GM19025 (cell line): ENCODE measurements at regions not wholly inside any gene's neighbourhood (a gene's known extent, or its start where the extent isn't known, plus 50 kb on each side); places are given as distances from the start of the nearest gene placed in this dataset.

Experiments used
- ATAC-seq: cut with Tn5 transposase; IDR thresholded peaks from one replicate; pipeline ENCODE4 v1.9.1; 2021; ENCODE audit warnings: mild to moderate bottlenecking, low read depth, moderate library complexity; ENCODE audit not compliant: unreplicated experiment

DNA sequence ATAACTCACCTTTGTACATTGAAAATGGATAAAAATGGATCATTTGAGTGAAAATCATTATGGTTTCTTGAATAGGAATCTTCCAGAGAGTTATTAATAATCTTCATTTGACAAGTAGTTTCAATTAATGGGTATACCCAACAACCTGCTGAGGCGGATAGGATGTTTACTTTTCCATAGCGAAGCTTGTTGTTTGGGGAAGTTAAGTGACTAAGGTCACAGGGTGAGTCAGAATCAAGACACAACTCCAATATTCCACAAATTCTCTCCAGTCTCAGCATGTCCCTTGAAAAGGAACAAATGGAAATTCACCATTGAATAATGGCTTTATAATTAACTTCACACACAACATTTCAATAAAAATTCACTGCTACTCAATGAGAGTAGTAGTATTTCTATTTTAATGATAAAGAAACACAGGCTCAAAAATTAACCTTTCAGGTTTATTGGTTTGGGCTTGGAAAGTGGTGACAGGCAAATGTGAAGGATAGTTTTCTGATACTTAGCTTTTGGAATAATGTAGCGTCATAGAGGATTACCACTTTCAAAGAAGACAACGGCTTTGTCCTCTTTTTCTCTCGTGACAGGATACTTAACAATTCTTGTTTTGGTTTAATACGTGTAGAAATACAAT is 211.3 kb downstream of the GPD2 start:
- no peak for ATAC-seq

DNA sequence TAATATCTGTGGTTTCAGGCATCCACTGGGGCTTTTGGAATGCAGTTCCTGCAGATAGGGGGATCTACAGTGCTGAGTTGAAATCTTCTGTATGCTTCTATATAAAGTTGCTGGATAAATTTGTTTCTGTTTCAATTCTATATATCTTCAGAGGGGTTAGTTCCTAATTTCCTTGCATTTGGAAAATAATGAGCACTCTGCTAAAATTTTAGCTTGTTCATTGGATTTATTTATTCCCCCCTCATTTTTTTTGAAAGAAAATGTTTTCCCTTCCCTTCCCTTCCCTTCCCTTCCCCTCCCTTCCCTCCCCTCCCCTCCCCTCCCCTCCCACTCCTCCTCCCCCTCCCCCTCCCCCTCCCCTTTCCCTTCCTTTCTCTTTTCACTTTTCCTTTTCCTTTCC is 212.3 kb downstream of the GPD2 start:
- no peak for ATAC-seq

- no peak for ATAC-seq
Observed at GRCh38 chr2:156649596-156649995, 213.4 kb downstream of the GPD2 start.

GRCh38 chr2:156652691-156653090 is 216.5 kb downstream of the GPD2 start:
- no peak for ATAC-seq

DNA sequence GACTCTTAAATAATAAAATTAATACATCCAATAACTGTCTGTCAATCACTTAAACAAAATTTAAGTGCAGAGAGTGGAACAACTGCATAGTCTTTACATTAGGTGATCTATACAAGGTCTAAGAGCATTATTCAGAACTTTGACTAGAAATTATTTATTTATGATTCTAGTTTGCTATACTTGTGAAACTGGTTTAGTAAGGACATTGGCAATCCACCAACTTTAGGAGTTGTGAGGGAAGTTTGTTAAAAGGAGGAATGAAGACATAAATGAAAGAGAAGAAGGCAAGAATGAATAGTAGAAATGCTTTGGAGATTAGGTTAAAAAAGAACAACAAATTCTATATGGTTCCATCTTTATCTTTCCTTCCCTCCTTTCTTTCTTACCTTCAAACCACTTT is 217.5 kb downstream of the GPD2 start:
- no peak for ATAC-seq

DNA sequence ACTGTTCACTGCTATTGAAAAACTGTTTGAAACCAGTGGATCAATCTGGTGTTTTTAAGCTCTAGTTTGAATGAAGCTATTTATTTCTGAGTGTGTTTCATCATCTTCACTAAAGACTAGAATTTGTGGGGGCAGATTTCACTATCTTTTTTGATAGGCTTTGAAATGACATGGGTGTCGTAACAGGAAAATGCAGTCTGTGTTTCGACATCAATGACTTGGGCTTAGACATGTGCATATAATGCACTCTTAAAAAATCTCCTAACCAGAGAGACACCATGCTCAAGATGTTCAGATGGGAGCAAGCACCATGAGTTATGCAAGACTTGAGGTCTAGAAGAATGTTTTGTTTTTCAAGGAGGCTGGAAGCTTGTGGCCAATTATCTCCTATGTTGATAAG is 221.6 kb downstream of the GPD2 start:
- no peak for ATAC-seq

DNA sequence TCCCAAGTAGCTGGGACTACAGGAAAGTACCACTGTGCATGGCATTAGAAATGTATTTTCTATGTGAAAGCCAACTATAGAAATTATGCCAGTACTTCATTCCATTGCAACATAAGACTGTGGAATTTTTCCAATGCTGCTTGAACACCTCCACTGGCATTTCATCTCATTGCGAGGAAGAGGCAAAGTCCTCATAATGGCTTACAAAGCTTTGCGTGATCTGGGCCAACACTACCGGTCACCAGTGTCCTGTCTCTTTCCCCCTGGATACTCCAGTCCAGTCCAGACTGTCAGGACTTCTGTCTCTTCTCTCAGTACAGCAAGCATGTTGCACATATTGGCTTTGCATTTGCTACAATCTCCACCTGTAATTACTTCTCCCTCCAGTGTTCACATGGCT is 223.5 kb downstream of the GPD2 start:
- no peak for ATAC-seq

- peak; percentile 80 for ATAC-seq
Observed at GRCh38 chr2:156663757-156664409, 227.7 kb downstream of the GPD2 start.

- ATAC-seq: no peak
Observed at GRCh38 chr2:156666130-156666785, 230.1 kb downstream of the GPD2 start.

DNA sequence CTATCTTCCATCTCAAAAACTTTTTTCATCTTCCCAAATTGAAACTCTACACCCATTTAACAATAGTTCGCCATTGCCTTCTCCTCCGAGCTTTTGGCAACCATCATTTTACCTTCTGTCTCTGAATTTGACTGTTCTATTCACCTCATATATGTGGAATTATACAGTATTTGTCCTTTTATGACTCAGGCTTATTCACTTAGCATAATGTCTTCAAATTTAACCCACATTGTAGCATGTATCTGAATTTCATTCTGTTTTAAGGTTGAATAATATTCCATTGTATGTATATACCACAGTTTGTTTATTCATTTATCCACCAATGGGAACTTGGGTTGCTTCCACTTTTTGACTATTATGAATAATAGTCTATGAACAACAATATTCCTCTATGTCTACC is 233.9 kb downstream of the GPD2 start:
- no peak for ATAC-seq

- no peak for ATAC-seq
Observed at GRCh38 chr2:156671706-156672361, 235.7 kb downstream of the GPD2 start.

DNA sequence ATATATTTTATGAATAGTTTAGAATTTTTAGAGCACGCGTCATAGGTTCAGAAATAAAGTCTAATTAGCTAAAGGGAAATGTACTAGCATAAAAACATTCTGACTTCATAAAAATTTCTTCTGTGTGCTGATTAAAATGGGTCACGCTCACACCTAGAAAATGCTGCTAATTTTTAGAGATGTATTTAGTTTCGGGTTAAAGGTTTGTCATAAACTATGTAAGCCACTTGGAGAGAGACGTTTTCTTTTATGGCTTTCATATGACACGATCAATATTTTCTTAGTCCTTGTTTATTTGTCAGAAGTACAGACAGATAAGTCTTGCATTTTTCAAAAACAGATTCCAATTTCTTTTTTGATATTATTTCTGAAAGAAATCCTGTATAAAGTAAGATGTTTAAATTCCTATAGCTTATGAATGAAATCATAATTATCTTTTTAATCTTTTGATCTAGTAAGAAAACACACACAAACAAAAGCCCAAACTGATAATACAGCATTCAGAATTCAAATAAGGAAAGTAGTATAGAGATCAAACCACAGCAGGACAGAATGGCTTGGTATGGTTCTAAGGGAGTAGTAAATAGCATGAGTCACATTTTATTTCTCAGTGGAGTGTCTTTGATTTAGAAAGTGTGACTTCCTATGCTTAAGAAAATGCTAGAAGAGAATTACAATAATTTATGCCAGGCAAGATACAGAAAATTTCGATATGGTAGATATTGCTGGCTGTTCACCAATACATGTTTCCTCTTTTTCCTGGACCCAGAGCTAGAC is 236.6 kb downstream of the GPD2 start:
- ATAC-seq: no peak

GRCh38 chr2:156673333-156673615 is 237.1 kb downstream of the GPD2 start:
- no peak for ATAC-seq

- ATAC-seq: no peak
Observed at GRCh38 chr2:156673981-156674380, 237.8 kb downstream of the GPD2 start.

- ATAC-seq: no peak
Observed at GRCh38 chr2:156675896-156676295, 239.7 kb downstream of the GPD2 start.

DNA sequence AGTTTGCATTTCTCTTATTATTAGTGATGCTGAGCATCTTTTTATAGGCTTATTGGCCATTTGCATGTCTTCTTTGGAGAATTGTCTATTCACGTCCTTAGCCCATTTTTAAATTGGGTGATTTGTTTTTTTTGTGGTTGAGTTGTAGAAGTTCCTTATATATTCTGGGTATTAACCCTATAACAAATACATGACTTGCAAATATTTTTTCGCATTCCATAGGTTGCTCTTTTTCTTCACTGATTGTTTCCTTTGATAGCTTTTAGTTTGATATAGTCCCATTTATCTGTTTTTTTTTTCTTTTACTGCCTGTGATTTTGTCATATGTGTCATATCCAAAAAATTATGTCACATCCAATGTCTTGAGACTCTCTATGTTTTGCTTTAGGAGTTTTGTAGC is 243.6 kb downstream of the GPD2 start:
- ATAC-seq: no peak

DNA sequence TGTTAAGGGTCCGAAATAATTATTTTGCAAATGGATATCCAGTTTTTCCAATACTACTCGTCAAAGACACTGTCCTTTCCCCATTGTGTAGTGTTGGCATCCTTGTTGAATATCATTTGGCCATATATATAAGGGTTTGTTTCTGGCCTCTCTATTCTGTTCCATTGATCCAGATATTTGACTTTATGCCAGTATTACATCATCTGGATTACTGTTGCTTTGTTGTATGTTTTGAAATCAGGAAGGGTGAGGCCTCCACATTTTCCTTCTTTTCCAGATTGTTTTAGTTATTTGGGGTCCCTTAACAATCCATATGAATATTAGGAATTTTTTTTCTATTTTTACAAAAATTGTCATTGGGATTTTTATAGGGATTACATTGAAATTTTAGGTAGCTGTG is 244.1 kb downstream of the GPD2 start:
- ATAC-seq: no peak

- ATAC-seq: no peak
Observed at GRCh38 chr2:156687126-156687525, 250.9 kb downstream of the GPD2 start.

DNA sequence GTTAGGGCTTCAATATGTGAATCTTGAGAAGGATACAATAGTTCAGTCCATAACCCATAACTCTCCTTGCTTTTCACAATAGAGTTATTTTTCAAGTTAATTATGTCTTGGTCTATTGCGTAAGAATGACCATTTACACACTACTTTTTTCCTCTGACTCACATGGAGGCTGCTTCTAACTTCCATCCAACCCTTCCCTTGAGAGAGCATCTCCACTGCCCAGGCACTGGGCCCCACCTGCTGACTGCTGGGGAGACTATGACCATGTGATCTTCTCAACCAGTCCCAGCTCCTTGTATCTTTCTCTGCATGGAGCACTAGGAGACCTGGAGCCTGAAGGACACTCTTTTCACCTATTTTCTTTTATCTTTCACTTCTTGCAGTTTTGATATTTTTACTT is 251.5 kb downstream of the GPD2 start:
- ATAC-seq: no peak

- no peak for ATAC-seq
Observed at GRCh38 chr2:156689939-156690338, 253.8 kb downstream of the GPD2 start.

- ATAC-seq: no peak
Observed at GRCh38 chr2:156691014-156691413, 254.8 kb downstream of the GPD2 start.
